ENCODE measurements at regions not wholly inside any gene's neighbourhood (a gene's known extent, or its start where the extent isn't known, plus 50 kb on each side); places are given as distances from the start of the nearest gene placed in this dataset.

DNA sequence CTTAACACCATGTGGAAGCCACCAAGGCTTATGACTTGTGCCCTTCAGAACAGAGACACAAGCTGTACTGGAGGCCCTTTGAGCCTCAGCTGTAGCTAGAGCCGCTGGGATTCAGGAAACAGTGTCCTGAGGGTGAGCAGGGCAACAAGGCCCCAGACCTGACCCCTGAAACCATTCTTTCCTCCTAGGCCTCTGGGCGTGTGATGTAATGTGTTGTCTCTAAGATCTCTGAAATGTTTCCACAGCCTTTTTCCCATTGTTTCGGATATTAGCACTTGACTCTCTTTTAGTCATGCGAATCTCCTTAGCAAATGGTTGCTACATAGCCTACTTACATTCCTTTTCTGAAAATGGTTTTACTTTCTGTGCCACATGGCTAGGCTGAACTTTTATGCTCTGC, 114.9 kb downstream of the CD8B2 start:
- TF ChIP-seq EZH2phosphoT487 (IDR thresholded peaks at IDR 0.05; ENCODE audit: borderline replicate concordance): no peak
- TF ChIP-seq, protein P1, sequence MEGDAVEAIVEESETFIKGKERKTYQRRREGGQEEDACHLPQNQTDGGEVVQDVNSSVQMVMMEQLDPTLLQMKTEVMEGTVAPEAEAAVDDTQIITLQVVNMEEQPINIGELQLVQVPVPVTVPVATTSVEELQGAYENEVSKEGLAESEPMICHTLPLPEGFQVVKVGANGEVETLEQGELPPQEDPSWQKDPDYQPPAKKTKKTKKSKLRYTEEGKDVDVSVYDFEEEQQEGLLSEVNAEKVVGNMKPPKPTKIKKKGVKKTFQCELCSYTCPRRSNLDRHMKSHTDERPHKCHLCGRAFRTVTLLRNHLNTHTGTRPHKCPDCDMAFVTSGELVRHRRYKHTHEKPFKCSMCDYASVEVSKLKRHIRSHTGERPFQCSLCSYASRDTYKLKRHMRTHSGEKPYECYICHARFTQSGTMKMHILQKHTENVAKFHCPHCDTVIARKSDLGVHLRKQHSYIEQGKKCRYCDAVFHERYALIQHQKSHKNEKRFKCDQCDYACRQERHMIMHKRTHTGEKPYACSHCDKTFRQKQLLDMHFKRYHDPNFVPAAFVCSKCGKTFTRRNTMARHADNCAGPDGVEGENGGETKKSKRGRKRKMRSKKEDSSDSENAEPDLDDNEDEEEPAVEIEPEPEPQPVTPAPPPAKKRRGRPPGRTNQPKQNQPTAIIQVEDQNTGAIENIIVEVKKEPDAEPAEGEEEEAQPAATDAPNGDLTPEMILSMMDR (IDR thresholded peaks at IDR 0.05 in 2 of 3, conservative IDR thresholded peaks at IDR 0.05 in 1 of 3; ENCODE audit: borderline replicate concordance in 1 of 3, insufficient read depth in 1 of 3, low read depth in 2 of 3, low read length in 2 of 3): no peak

Data from HCT116 (cell line).